Neuron (in vitro differentiated cells): ENCODE measurements at regions not wholly inside any gene's neighbourhood (a gene's known extent, or its start where the extent isn't known, plus 50 kb on each side); places are given as distances from the start of the nearest gene placed in this dataset.

ENCODE experiments used
- H2AFZ ChIP-seq: one replicate; pipeline ENCODE4 v1.6.1; 2013; ENCODE audit warnings: low read depth, mild to moderate bottlenecking, inconsistent platforms, low read length, moderate library complexity
- H3K27me3 ChIP-seq: one replicate; pipeline ENCODE4 v1.6.1; 2013; ENCODE audit warnings: low read length; ENCODE audit not compliant: insufficient read depth
- H3K36me3 ChIP-seq: one replicate; pipeline ENCODE4 v1.6.1; 2013; ENCODE audit warnings: low read length; ENCODE audit not compliant: insufficient read depth
- H3K4me1 ChIP-seq: one replicate; pipeline ENCODE4 v1.6.1; 2013; ENCODE audit warnings: low read length; ENCODE audit not compliant: insufficient read depth
- H3K4me3 ChIP-seq: 2 replicates; pipeline ENCODE4 v1.5.1; 2013; ENCODE audit warnings: mild to moderate bottlenecking, low read length, moderate library complexity
- H3K9me3 ChIP-seq: one replicate; pipeline ENCODE4 v1.6.1; 2013; ENCODE audit warnings: low read length

DNA sequence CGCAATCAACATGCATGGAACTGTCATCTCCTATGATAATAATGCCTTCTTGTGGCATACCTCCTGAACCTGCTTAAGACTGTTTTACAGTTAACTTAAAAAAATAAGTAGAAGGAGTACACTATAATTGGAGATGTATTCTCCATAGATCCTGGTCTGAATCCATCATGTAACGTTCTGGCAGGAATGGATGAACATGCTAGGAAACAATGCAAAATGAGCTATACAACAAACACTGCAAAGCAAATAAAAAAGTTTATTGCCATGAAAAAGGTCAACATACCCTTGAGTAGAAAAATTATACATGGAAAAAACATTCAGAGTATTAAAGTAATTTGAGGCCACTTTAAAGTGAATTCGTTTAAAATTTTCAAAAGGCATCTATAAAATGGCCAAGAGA is 71.5 kb upstream of the SCN7A start:
- Histone ChIP-seq H2AFZ (no peak overlapping the region), H3K27me3 (no peaks in the 10 kb centered on the region)

DNA sequence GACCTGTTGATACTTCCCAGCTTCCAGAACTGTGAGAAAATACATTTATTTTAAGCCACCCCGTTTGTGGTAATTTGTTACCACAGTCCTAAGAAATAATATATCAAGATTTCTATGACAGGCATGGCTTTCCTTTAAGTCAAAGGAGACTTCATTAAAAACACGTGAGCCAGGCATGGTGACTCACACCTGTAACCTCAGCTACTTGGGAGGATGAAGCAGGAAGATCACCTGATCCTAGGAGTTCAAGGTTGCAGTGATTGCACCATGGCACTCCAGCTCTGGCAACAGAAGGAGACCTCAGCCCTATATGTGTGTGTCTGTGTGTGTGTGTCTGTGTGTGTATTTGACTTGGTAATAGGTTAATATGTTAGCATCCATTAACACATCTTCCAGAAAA is 69.8 kb upstream of the SCN7A start:
- H3K9me3 ChIP-seq = no peaks in the 10 kb centered on the region
- H3K27me3 ChIP-seq = no peaks in the 10 kb centered on the region
- H3K4me1 ChIP-seq = no peaks in the 10 kb centered on the region
- H2AFZ ChIP-seq = no peak overlapping the region
- no peaks in the 10 kb centered on the region for H3K36me3 ChIP-seq
- H3K4me3 ChIP-seq = no peak overlapping the region

More for the DNA sequence above, 71.5 kb upstream of the SCN7A start:
- Histone ChIP-seq H3K36me3 (no peaks in the 10 kb centered on the region), H3K4me3 (no peak overlapping the region), H3K9me3 (no peaks in the 10 kb centered on the region), H3K4me1 (no peaks in the 10 kb centered on the region)

- no peak overlapping the region for H3K4me3 ChIP-seq
- no peaks in the 10 kb centered on the region for H3K27me3 ChIP-seq
- H3K4me1 ChIP-seq = no peaks in the 10 kb centered on the region
- no peaks in the 10 kb centered on the region for H3K9me3 ChIP-seq
- no peak overlapping the region for H2AFZ ChIP-seq
- H3K36me3 ChIP-seq = no peaks in the 10 kb centered on the region
These were observed 66.0 kb upstream of the SCN7A start for GRCh38 chr2:166560022-166560421.

- Histone ChIP-seq H3K36me3 (no peaks in the 10 kb centered on the region), H3K9me3 (no peaks in the 10 kb centered on the region), H3K4me3 (no peak overlapping the region), H3K4me1 (no peaks in the 10 kb centered on the region), H3K27me3 (no peaks in the 10 kb centered on the region), H2AFZ (no peak overlapping the region)
These were observed 56.9 kb upstream of the SCN7A start for GRCh38 chr2:166550923-166551322.

GRCh38 chr2:166545473-166545872 is 51.4 kb upstream of the SCN7A start:
- Histone ChIP-seq H3K9me3 (no peaks in the 10 kb centered on the region), H3K4me3 (no peak overlapping the region), H3K27me3 (no peaks in the 10 kb centered on the region), H2AFZ (no peak overlapping the region), H3K36me3 (no peaks in the 10 kb centered on the region), H3K4me1 (no peaks in the 10 kb centered on the region)
